MM.1S (cell line): ENCODE measurements at regions not wholly inside any gene's neighbourhood (a gene's known extent, or its start where the extent isn't known, plus 50 kb on each side); places are given as distances from the start of the nearest gene placed in this dataset.

Experiments used
- DNase-seq: peaks from one replicate; pipeline ENCODE4 v3.0.0-alpha.2; 2015
- H2AFZ ChIP-seq: fragments of 300-600 bp; sonication (generic); 2 replicates; pipeline ENCODE4 v1.6.0; 2016; ENCODE audit warnings: antibody characterized with exemption, low read length
- H3F3A ChIP-seq: fragments of 300-600 bp; sonication (generic); 2 replicates; pipeline ENCODE4 v1.6.1; 2016; ENCODE audit warnings: mild to moderate bottlenecking, antibody characterized with exemption, low read length, moderate library complexity, mixed read lengths; ENCODE audit not compliant: insufficient read depth
- H3K27ac ChIP-seq: fragments of 300-600 bp; sonication (generic); 2 replicates; pipeline ENCODE4 v1.5.1; 2016; ENCODE audit warnings: mild to moderate bottlenecking, low read length
- H3K27me3 ChIP-seq: fragments of 300-600 bp; sonication (generic); replicated peaks from 2 replicates; pipeline ENCODE4 v1.6.0; 2016; ENCODE audit warnings: low read length; ENCODE audit not compliant: insufficient read depth
- H3K36me3 ChIP-seq: fragments of 300-600 bp; sonication (generic); replicated peaks from 2 replicates; pipeline ENCODE4 v1.6.1; 2016; ENCODE audit warnings: mild to moderate bottlenecking, low read length, mixed read lengths; ENCODE audit not compliant: insufficient read depth
- H3K4me1 ChIP-seq: fragments of 300-600 bp; sonication (generic); 2 replicates; pipeline ENCODE4 v1.6.1; 2016; ENCODE audit warnings: low read length, mixed read lengths
- H3K4me2 ChIP-seq: fragments of 300-600 bp; sonication (generic); 2 replicates; pipeline ENCODE4 v1.6.0; 2016; ENCODE audit warnings: low read depth, low read length
- H3K4me3 ChIP-seq: fragments of 300-600 bp; sonication (generic); 2 replicates; pipeline ENCODE4 v1.5.1; 2016; ENCODE audit warnings: low read length, mixed read lengths
- H3K79me2 ChIP-seq: fragments of 300-600 bp; sonication (generic); 2 replicates; pipeline ENCODE4 v1.6.1; 2016; ENCODE audit warnings: mixed run types, low read length, mixed read lengths
- H3K9ac ChIP-seq: fragments of 300-600 bp; sonication (generic); 2 replicates; pipeline ENCODE4 v1.6.1; 2016; ENCODE audit warnings: low read length, mixed read lengths
- H3K9me2 ChIP-seq: fragments of 300-600 bp; sonication (generic); replicated peaks from 2 replicates; pipeline ENCODE4 v1.6.1; 2016; ENCODE audit warnings: mild to moderate bottlenecking, low read length, mixed read lengths; ENCODE audit not compliant: insufficient read depth
- H3K9me3 ChIP-seq: fragments of 300-600 bp; sonication (generic); replicated peaks from 2 replicates; pipeline ENCODE4 v1.6.1; 2016; ENCODE audit warnings: mild to moderate bottlenecking, low read length, mixed read lengths; ENCODE audit not compliant: insufficient read depth
- H4K20me1 ChIP-seq: fragments of 300-600 bp; sonication (generic); 2 replicates; pipeline ENCODE4 v1.6.1; 2016; ENCODE audit warnings: mild to moderate bottlenecking, low read length, moderate library complexity, mixed read lengths; ENCODE audit not compliant: insufficient read depth
- EZH2 ChIP-seq: fragments of 300-600 bp; sonication (generic); optimal IDR thresholded peaks from 2 replicates; pipeline ENCODE3; 2017; ENCODE audit warnings: low read depth, mild to moderate bottlenecking, antibody characterized with exemption, low read length, mixed read lengths
- EZH2phosphoT487 ChIP-seq: fragments of 300-600 bp; sonication (generic); IDR thresholded peaks from 2 replicates; pipeline ENCODE4 v1.6.1; 2018; ENCODE audit warnings: antibody characterized with exemption, low read length
- TF ChIP-seq, protein P1 (sequence below): fragments of 300-600 bp; sonication (generic); IDR thresholded peaks from 2 replicates; pipeline ENCODE4 v1.5.1; 2016; ENCODE audit warnings: antibody characterized with exemption, low read length, mixed read lengths

DNA sequence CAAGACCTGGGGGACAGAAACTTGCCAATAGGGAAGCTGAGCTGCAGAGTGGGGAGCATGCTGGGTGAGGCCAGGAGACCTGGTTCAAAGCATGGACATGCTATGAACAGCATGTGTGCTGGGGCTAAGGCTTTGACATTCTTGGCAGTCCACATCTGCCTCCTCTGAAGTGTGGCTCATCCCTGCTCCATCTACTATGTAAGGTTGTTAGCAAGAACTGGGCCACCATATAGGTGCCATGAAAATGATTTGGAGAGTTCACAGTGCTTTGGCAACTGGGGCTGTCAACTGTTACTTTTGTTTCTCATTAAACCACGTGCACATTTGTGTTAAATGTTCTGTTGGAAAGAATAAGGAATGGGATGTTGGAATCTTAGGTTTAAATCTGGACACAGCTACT lies 311.1 kb downstream of the CDC5L start:
- H3K9ac ChIP-seq, result no peak overlapping the region
- TF ChIP-seq, protein P1, sequence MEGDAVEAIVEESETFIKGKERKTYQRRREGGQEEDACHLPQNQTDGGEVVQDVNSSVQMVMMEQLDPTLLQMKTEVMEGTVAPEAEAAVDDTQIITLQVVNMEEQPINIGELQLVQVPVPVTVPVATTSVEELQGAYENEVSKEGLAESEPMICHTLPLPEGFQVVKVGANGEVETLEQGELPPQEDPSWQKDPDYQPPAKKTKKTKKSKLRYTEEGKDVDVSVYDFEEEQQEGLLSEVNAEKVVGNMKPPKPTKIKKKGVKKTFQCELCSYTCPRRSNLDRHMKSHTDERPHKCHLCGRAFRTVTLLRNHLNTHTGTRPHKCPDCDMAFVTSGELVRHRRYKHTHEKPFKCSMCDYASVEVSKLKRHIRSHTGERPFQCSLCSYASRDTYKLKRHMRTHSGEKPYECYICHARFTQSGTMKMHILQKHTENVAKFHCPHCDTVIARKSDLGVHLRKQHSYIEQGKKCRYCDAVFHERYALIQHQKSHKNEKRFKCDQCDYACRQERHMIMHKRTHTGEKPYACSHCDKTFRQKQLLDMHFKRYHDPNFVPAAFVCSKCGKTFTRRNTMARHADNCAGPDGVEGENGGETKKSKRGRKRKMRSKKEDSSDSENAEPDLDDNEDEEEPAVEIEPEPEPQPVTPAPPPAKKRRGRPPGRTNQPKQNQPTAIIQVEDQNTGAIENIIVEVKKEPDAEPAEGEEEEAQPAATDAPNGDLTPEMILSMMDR, result no peak
- TF ChIP-seq EZH2 (no peak), EZH2phosphoT487 (no peak)

DNA sequence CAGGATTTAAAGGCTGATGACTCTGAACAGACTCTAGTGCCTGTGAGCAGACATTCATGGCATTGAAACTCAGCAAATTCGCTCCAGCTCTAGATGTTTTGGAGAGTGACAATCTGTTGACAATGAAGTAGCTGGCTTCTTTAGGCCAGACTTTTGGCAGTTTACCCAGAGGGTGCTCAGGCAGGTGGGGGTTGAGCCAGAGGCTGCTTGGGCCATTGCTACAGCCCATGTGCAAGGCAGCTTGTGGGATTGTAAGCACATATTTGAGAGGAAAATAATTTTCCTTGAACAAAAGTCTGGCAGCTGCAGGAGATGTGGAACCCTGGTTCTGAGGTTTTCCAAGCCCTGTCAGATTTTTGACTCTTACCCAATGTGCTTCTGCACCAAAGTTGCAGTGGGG lies 311.6 kb downstream of the CDC5L start:
- TF ChIP-seq, protein P1, result no peak
- no peak for TF ChIP-seq EZH2
- no peak for TF ChIP-seq EZH2phosphoT487
- H4K20me1 ChIP-seq, result no peaks in the 10 kb centered on the region
- no peaks in the 10 kb centered on the region for H3K9me3 ChIP-seq
- peaks cover 3% of the 10 kb centered on the region for H3K4me1 ChIP-seq
- no peak for DNase-seq
- H3K9ac ChIP-seq, result no peak overlapping the region
- no peaks in the 10 kb centered on the region for H3K27me3 ChIP-seq
- H2AFZ ChIP-seq, result no peak overlapping the region
- no peaks in the 10 kb centered on the region for H3K9me2 ChIP-seq
- H3K79me2 ChIP-seq, result no peaks in the 10 kb centered on the region
- H3K36me3 ChIP-seq, result no peaks in the 10 kb centered on the region
- H3K4me3 ChIP-seq, result no peak overlapping the region
- H3K4me2 ChIP-seq, result no peak overlapping the region
- no peak overlapping the region for H3K27ac ChIP-seq
- H3F3A ChIP-seq, result no peaks in the 10 kb centered on the region

More for the DNA sequence above, 311.1 kb downstream of the CDC5L start:
- Histone ChIP-seq H3K4me1 (no peaks in the 10 kb centered on the region), H3K9me3 (no peaks in the 10 kb centered on the region), H3K4me3 (no peak overlapping the region), H3K9me2 (no peaks in the 10 kb centered on the region), H2AFZ (no peak overlapping the region), H4K20me1 (no peaks in the 10 kb centered on the region), H3K79me2 (no peaks in the 10 kb centered on the region), H3K27me3 (no peaks in the 10 kb centered on the region), H3F3A (no peaks in the 10 kb centered on the region), H3K36me3 (no peaks in the 10 kb centered on the region), H3K27ac (no peak overlapping the region), H3K4me2 (no peak overlapping the region)
- DNase-seq, result no peak

DNA sequence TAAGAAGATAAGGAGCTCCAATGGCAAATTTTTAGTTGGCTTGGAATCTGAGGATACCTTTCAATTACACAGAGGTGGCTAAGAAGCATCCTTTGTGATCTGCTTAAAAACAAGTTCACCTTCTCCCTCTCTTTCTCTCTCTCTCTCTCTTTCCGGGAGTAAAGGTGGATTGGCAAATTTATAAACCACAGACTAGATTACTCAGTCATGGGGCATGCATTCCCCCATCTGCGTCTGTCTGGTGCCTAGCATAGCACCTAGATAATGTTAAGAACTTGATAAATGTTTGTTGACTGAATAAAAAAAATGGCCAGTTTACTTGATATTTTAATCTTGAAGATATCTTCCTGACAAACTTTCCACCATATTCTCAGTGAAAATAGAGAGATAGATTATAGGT lies 312.3 kb downstream of the CDC5L start:
- Histone ChIP-seq H3K9me2 (no peaks in the 10 kb centered on the region), H3K4me3 (no peak overlapping the region), H3K27me3 (no peaks in the 10 kb centered on the region), H3K27ac (no peak overlapping the region), H3K4me2 (no peak overlapping the region), H3K79me2 (no peaks in the 10 kb centered on the region), H3K4me1 (peaks cover 10% of the 10 kb centered on the region), H3F3A (no peaks in the 10 kb centered on the region), H3K9me3 (no peaks in the 10 kb centered on the region), H2AFZ (no peak overlapping the region), H4K20me1 (no peaks in the 10 kb centered on the region), H3K36me3 (no peaks in the 10 kb centered on the region), H3K9ac (no peak overlapping the region)
- no peak for DNase-seq
- TF ChIP-seq EZH2 (no peak), EZH2phosphoT487 (no peak)
- TF ChIP-seq, protein P1, result no peak
